Stimulated activated CD4-positive, alpha-beta T cell treated with anti-CD3 and anti-CD28 coated beads, TNF-alpha, amount 100 ng/mL, for 1 hour (primary cell): ENCODE measurements at regions not wholly inside any gene's neighbourhood (a gene's known extent, or its start where the extent isn't known, plus 50 kb on each side); places are given as distances from the start of the nearest gene placed in this dataset.

ENCODE experiments used
- DNase-seq, 3 donors: peaks; one replicate each; pipeline ENCODE4 v3.0.0-alpha.2; 2020; ENCODE audit warnings: low read depth in 3 of 3, low spot score in 1 of 3

DNA sequence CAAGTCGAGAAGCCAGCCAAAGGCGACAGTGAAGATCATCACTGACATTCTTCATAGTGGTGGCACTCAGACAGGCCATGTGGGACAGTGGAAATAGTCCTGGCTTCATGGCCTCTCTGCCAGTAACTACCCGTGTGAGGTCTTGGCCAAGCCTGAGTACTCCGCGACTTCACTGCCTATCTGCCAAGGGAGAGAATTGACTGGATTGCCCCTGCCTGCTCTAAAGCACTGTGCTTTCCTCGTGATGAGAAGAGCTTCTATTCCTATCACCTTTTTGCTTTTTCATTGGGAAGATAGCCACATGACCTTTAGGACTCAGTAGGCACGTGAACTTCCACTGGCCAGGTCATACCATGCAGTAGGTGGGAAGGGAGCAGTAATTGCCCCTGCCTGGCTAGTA lies 239.3 kb downstream of the HAUS1 start:
- DNase-seq = no peak

DNA sequence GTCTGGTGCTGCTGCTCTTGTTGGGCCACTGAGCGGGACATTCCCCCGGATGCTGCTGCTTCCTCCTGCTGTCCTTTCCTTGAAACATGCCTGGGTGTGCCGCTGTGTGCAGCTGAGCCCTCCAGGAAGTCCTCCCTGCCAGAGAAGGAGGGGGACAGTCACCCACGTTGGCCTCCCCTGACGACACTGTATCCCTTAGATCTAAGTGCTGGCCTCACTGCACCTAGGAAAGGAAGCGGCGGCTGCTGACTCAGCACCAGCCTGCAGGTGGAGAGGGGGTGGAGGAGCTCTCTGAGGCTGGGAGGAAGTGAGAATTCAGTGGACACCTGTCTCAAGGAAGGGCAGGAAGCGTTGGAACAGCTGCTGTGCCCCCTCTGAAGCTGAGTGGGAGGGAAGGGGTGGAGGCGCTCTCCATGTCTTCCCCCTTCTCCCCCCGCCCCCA lies 239.8 kb downstream of the HAUS1 start:
- peak in 1 of 3 donors; percentile 16 for DNase-seq

DNA sequence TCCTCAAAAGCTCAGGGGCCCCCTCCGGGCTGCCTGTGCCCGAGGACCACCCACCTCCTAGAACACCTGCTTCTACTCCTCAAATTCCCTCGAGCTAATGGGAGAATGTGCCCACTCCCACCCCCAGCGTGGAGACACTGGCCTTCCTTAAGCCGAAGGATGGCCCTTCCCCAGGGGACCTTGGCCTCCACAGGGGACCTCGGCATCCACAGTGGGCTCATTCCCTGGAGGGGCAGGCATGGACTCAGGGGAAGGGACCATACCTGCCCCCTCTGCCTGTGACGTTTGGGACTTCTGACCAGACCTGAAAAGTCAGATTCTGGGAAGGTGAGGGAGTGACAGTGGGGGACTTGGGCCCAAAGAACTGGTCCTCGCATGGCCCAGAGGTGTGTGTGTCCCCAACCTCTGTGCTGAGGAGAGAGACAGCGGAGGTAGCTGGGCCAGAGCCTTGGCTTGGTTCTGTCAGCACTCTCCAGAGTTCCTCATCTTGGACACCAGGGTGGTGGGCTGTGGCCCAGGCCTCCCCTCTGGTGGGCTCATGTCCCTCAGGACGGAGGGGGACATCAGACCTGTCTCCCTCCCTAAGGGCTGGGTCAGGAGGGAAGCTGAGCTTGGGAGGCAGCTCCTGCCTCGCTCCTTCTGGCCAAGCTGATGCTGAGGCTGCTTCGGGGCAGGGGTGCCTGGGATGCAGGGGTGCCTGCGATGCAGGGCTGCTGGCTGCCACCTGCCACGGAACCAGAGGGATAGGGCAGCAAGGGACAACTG lies 240.4 kb downstream of the HAUS1 start:
- DNase-seq = no peak

DNA sequence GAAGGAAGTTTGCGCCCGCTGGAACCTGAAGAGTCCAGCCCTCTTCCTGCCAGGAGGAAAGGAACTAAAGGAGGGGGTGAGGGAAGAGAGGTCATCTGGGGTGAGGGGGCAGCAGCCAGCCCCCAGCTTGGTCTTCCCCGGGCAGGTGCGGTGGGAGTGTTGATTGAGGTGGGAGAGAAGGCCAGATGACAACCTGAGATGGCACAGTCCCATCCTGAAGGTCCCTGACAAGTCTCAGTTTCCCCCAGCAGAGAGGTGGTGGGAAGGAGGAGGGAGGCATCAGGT lies 240.9 kb downstream of the HAUS1 start:
- no peak for DNase-seq

DNA sequence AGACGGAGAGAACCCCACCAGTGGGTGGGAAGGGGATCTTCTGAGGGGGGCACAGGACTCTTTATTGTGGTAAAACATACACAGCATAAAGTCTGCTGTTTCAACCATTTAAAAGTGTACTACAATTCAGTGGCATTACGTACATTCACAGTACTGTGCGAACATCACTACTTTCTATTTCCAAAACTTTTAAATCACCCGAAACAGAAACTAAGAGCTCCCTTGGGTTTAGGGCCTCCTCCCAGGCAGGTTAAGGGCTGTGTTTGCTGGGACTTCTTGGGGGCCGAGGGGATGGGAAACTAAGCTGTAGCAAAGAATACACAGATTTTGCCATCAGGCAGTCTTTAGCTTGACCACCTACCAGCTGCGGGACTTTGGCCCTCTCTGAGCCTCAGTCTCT lies 242.0 kb downstream of the HAUS1 start:
- DNase-seq = no peak

DNA sequence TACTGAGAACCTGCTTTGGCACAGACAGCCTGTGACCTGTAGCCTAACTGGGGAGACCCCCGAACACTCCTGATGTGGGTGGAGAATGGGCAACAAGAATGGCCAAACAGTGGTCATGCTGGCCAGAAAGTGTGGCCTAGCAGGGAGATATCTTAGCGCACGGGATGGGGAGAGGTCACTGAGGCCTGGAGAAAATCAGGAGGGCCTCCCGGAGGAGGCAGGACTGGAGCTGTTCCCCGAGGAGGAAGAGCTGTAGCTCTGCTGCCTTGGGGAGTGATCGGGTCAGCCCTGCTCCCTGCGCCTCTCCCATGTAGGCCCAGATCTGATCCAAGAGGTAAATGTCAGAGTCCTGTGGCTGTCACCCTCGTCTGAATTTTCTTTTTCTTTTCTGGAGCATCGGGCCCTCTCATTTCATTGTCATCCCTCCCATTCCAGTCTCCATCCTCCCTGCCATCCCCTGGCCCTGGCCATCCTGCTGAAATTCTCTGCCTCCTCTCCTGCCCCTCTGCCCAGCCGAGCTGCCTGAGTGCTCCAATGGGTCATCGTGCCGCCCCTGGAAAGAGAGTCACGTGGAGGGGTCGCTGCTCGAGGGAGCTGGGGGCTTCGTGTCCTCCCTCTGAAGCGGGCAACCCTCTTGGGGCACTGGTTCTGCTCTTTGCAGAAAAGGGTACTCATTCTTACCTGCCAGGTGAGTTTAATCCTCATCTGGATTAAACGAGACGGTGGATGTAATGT lies 242.9 kb downstream of the HAUS1 start:
- DNase-seq = no peak

DNA sequence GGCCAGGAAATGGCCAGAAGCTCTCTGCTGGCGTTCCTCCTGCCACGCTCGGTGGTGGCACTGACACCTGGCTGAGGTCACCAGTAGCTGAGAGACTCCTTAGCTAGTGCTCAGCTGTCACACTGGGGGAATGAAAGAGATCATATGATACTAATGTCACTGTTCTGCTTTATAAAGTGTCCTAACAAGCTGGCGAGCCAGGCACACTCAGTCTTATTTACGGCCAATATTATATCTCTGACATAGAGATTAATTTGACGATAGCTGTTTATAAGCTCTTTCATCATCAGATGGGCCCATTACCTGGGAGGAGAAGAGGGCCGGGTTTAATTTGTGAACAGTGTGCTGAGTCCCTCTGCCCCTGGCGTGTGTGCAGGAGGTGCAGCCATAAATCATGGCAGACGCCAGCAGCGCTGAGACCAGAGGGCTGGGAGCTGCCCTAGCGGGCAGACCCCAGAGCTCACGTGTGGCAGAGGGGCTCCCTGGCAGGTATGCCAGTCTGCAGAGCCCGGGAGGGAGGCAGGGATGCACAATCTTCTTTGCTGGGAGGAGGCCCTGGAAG lies 246.5 kb downstream of the HAUS1 start:
- no peak for DNase-seq

DNA sequence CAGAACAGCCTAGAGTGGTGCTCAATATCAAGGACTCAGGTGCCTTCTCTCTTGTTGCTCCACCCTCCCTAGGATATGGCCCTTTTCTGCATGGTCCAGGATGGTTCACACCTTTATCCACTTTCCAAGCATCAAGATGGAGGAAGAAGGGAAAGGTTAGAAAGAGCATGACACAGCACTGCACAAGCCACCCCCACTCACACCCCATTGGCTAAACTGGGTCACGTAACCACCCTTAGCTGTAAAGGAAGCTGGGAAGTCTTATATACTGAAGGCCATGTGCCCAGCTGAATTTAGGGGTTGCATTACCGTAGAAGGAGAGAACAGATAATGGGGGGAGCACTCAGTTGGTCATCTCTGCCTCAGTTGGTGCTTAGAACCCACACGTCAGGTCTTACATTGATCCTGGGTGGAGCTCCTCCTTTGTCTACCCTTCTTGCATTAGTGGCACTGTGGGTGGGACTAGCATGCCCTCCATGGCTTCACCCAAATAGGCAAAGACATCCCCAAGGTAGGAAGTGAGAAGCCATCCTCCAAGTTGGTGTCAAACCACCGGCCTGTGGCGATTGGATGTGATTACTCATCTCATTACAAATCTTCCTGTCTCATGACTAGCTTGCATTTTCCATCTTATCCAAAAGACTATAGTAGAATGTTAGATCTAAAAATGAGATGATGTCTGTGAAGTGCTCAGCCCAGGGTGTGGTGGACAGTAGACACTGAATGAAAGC lies 248.5 kb downstream of the HAUS1 start:
- DNase-seq = no peak

DNA sequence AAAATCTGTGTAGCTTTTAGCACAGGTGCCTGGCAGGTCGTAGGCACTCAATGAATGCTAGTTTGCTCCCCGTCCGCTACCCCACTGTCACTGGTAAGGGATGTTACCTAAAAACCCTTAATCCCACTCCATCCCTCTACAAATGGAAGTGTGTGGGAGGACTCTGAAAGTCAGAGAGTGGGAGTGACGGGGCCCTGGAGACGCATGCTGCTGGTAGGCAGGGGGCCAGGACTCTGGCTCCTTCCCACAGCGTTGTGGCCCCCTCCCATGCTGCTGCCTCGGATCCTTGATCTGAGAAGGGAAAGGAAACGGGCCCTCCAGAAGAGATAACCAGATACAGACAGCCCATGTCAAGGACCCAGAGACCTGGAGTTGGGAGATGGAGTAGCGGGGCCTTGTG lies 249.3 kb downstream of the HAUS1 start:
- no peak for DNase-seq

DNA sequence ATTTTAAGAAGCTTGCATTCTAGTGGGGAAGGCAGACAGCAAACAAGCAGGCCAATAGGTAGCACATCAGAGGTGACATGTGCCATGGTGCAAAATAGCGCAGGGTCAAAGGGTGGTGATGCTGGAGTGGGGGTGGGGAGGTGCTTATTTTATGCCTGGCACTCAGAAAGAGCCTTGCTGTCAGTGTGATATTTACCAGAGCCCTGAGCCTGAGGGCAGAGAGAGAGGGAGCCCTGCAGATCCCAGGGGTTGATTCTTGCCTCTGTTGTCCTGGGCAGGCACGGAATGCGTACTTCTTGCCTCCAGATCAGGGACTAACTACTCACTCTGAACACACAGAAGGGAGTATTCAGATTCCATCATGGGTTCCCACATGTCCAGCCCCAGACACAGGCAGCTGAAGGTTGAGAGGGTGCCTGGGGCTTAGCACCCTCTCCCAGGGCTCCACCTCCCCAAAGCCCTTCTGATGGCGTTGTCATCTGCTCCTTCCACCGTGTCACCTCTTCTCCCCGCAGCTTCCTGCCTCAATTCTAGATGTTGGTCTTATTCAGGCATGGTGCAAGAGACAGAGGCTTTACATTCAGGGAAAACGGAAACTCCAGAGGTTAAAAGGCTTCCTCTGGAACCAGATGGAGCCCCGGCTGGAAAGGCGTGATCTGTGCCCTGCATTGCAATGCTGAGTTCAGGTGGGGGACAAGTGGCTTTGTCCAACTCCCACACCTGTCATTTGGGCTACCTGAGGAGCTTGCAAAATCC lies 252.3 kb downstream of the HAUS1 start:
- DNase-seq = no peak

DNA sequence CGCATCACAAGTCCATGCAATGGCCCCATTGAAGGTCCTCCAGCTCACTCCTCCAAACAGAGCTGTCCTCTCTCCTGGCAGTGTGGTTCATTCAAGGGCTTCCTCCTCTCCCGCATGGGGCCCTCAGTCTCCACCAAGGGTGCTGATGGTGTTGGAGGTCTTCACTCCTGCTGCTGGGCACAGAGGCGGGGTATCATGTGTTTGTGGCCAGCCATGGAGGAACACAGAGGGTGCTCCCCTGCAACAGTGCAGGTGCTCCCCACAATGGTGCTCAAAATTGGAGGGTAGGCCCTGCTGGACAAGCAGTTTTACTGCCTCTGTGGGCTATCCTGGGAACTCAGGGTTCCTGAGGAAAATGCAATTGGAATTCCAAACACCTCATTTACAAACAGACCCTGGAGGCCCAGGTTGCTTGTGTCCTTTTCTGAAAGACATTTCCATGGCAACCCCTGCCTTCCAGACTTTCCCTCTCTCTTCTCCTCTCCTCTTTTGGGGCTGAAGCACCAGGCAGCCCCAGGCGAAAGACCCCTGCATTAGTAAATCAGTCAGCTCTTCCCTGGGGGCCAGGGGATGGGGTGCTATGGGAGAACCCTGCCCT lies 256.0 kb downstream of the HAUS1 start:
- no peak for DNase-seq

DNA sequence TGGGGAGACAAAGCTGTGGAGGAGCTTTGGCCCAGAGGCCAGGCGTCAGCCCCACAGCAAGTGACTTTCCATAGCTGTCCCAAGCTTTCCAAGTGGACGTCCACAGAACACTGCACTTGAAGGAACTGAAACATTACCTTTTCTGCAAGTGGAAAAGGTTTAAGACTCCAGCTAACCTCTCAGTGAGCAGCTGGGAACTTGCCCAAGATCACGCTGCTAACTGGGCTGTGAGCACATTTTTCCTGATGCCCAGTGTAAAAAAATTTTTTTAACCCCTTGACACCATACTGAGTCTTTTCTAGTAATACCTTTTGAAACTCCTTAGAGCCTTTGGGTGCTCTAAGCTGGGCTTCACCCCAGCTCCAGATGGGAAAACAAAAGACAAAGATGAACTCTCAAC lies 256.7 kb downstream of the HAUS1 start:
- no peak for DNase-seq

DNA sequence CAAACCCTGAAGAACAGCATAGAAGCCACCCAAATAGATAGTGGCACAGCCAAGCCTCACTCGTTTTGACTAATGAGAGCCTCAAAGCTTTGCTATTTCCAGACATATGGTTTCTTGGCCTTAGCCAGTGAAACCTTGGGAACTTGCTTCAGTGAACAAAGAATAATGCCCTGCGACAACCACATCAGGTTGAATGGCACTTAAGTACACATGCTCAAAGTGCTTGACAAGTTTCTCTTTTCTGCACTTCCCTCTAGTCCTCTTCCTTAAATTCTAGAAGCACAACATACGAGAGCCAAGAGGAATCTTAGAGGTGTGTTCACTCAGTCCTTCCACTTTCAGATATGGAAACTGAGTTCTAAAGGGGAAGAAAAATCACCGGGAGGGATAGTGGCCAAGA lies 258.3 kb downstream of the HAUS1 start:
- no peak for DNase-seq

DNA sequence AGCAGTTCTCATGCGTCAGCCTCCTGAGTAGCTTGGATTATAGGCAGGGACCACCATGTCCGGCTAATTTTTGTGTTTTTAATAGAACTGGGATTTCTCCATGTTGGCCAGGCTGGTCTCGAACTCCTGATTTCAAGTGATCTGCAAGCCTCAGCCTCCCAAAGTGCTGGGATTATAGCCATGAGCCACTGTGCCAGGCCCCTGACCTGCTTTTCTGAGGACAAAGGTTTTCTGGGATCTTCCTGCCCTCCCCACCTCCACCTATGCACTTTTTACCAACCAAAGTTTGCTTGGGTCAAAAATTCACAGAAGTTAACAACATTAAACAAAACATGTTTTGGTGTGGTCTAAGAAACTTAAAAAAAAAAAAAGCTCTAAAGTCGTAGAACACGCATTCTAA lies 259.9 kb downstream of the HAUS1 start:
- no peak for DNase-seq

DNA sequence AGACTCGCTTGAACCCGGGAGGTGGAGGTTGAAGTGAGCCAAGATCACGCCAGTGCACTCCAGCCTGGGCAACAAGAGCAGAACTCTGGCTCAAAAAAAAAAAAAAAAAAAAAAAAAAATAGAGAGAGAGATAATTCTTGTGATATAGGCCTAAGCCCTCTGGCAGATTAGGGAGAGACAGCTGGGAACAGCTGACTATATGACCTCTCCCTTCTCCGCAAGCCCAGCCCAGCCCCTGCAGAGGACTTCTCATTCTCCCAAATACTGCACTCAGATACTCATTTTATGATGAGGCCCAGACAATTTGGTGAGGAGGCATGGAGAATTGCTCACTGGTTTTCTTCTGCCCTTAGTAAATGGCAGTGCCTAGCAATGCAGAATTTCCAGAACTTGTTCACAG lies 262.0 kb downstream of the HAUS1 start:
- no peak for DNase-seq

DNA sequence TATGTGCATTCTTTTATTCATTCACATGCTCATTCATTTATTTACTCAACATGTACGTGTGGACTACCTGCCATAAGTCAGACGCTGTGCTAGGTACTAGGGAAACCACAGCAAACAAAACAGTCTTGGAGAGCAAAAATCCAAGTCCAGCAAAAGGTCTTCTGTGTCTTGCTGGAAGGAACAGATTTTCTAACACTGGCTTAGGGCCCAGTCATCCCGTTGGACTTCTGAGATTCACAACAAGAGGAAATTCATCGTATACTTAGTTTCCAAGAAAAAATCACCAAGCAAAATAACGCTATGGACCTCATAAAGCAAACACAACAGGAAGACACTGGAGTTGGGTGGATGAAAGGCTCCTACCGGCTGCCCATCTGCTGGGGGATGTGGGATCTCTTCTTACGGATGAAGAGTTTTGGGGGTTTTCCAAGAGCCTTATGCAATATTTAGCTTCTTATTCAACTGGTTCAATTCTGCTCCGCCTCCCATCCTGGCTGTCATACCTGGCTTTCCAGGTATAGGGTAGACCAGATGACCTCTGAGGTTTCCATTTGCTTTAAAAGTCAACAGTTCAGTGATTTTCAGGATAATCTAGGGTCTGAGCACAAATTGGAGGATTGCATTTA lies 262.7 kb downstream of the HAUS1 start:
- DNase-seq = no peak

DNA sequence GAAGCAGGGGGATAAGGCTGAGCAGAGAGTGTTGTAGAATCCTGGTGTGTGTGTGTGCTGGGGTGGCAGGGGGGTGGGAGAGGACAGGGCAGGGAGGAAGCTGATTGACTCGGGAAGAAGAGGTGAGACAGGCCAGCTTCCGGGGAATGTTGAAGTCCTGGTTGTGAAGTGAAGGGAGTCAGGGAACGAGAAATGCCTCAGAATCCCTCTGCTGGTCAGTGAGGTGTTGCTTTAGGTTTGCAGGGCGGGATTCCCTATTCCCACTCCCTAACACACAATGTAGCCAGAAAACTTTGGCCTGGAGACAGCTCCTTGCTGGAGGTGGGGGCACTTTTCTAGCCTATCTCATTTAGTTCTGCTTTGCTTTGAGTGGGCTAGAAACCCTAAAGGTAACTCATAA lies 265.1 kb downstream of the HAUS1 start:
- no peak for DNase-seq

DNA sequence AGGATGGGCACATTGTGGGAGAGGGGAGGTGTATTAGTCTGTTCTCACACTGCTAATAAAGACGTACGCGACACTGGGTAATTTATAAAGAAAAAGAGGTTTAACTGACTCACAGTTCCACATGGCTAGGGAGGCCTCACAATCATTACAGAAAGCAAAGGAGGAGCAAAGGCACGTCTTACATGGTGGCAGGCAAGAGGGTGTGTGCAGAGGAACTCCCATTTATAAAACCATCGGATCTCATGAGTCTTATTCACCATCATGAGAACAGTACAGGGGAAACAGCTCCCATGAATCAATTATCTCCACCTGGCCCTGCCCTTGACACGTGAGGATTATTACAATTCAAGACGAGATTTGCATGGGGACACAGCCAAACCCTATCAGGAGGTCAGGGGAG lies 266.7 kb downstream of the HAUS1 start:
- DNase-seq = no peak

DNA sequence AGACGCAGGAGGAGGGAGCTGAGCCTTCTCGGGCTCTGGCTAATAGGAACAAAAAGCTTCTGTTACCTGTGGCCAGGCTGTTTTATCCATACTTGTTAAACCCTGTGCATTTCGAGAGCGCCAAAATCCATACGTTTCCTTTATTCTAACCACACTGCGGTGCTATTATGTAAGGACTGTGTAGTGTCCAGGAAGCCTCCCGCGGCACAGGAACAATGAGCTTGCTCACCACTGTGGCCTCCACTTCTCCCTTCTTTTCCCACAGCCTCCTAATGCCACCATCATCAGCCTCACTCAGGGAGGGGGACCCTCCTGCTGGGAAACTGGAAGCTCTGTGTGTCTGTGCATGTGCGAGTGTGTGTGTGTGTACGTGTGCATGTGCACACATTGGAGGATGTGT lies 268.5 kb downstream of the HAUS1 start:
- DNase-seq = no peak

DNA sequence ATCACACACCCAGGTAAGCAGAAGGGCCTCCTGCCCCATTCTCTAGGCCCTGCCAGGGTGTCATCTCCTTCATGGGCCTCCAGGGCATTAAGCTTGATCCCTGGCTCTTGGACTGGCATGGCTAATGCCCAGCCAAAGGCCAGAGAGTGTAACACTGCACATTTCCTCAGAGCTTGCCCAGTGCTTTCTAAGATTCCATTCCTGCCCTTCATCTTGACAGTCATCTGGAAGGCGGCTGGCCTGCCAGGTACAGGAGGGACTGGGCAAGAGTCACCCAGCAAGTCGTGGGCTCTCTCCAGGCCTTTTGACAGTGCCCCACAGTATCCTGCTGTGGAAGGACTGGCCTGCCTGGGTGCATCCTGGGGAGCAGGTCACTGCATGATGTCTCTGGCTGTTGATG lies 268.9 kb downstream of the HAUS1 start:
- no peak for DNase-seq
